Central memory CD8-positive, alpha-beta T cell (primary cell): ENCODE measurements at regions not wholly inside any gene's neighbourhood (a gene's known extent, or its start where the extent isn't known, plus 50 kb on each side); places are given as distances from the start of the nearest gene placed in this dataset.

ENCODE experiments used
- ATAC-seq: fragments of 150-1000 bp; cut with Tn5 transposase; replicated peaks from 2 replicates; pipeline ENCODE4 v1.10.0; 2022; ENCODE audit warnings: mild to moderate bottlenecking, moderate FRiP score, moderate number of reproducible peaks; ENCODE audit not compliant: poor library complexity, severe bottlenecking; ENCODE audit errors: extremely low read depth
- DNase-seq, 2 donors: peaks; one replicate each; pipeline ENCODE4 v3.0.0; 2021; ENCODE audit warnings: low spot score in 2 of 2
- H3K27ac Mint-ChIP-seq: one replicate; pipeline ENCODE4 v1.8.0; 2022; ENCODE audit warnings: low read depth, mild to moderate bottlenecking, moderate library complexity, mixed read lengths
- H3K27me3 Mint-ChIP-seq: one replicate; pipeline ENCODE4 v1.8.0; 2022; ENCODE audit warnings: mixed read lengths
- H3K36me3 Mint-ChIP-seq: one replicate; pipeline ENCODE4 v1.8.0; 2022; ENCODE audit warnings: mild to moderate bottlenecking, moderate library complexity, mixed read lengths; ENCODE audit not compliant: insufficient read depth
- H3K4me1 Mint-ChIP-seq: one replicate; pipeline ENCODE4 v1.8.0; 2022; ENCODE audit warnings: mixed read lengths
- H3K4me3 Mint-ChIP-seq: one replicate; pipeline ENCODE4 v1.8.0; 2022; ENCODE audit warnings: mild to moderate bottlenecking, moderate library complexity, mixed read lengths
- H3K9me3 Mint-ChIP-seq: one replicate; pipeline ENCODE4 v1.8.0; 2022; ENCODE audit warnings: mixed read lengths

DNA sequence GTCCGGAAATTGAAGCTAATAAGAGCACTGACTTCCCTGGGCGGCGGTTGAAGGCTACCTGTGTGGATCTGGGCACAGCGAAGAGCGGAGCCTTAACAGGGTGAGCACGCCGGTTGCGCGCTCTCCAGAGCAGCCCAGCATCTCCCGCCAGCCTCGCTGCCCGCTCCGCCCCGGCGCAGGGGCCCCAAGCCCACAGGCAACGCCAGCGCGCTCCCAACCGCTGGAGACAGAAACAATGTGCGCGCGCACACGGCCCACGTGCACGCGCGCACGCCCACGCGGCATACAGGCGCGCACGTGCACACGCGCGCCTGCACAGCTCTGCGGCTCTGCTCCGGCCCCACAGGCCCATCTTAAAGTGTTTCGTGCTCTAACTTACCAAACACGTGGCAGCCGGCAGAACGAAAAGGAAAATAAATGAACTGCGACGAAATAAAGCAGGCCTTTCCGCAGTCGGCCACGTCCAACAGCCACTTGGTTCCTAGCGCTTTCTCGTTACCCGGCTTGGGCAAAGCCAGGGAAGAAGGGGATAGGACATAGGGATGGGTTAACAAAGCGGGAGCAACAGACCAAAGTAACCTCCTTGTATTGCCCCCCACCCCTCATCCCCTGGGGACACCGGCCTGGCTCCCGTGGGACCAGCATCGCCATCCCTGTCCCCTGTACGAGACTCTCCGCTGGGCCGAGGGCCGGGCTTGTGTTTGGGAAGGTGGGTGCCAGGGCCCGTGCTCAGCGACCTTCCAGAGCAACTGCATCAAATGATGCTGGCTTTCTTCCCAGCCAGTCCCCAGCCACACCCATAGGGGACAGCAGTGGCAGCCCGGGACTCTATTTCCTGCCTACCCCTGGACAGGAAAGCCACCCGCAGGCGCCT, 203.7 kb downstream of the ABHD5 start:
- no peak for DNase-seq
- Mint-ChIP-seq H3K27me3 (peaks cover 79% of the 10 kb centered on the region), H3K4me1 (no peaks in the 10 kb centered on the region), H3K9me3 (no peaks in the 10 kb centered on the region), H3K4me3 (peak overlapping the region; percentile 54), H3K27ac (no peak overlapping the region), H3K36me3 (no peaks in the 10 kb centered on the region)
- ATAC-seq: no peak

DNA sequence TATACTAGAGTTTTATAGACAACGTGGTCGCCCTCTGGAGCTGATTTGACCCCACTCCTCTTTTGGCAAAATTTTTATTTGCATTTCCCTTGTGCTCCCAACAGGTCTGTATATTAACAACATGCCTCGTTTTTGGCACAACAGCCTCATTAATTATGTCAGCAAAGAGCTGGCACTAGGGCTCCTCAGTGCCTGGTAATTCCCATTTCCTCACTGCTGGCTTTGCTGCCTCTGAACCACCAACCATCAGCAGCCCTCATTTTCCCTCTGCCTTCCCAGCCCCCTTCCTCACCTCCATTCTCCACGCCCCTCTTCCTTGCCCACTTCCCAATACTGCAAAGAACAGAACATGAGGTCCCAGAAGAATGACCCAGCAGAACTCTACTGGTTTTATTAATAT, 204.8 kb downstream of the ABHD5 start:
- Mint-ChIP-seq H3K9me3 (no peaks in the 10 kb centered on the region), H3K27ac (no peak overlapping the region), H3K4me1 (no peaks in the 10 kb centered on the region), H3K4me3 (no peak overlapping the region), H3K36me3 (no peaks in the 10 kb centered on the region), H3K27me3 (peaks cover 73% of the 10 kb centered on the region)
- DNase-seq (no peak), ATAC-seq (no peak)

DNA sequence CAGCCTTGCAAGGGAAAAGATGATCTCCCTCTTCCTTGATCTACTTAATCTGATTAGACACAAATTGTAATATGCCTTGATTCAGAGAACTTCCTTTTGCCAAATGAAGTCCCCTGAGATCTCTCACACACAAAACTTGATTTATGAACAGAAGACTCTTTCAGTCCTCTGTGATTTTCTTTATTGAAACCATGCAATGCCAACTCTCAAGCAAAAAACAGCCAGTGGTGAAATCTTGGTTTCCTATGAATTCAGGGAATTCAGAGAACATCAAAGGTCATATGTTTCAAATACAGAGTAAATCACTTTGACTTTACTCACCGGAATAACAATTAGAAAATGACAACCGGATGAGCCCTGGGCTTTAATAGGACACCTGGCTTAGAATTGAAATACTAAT, 211.7 kb downstream of the ABHD5 start:
- Mint-ChIP-seq H3K4me3 (no peak overlapping the region), H3K27me3 (peaks cover 64% of the 10 kb centered on the region), H3K27ac (no peak overlapping the region), H3K4me1 (no peaks in the 10 kb centered on the region), H3K36me3 (no peaks in the 10 kb centered on the region), H3K9me3 (no peaks in the 10 kb centered on the region)
- no peak for ATAC-seq
- DNase-seq: no peak

DNA sequence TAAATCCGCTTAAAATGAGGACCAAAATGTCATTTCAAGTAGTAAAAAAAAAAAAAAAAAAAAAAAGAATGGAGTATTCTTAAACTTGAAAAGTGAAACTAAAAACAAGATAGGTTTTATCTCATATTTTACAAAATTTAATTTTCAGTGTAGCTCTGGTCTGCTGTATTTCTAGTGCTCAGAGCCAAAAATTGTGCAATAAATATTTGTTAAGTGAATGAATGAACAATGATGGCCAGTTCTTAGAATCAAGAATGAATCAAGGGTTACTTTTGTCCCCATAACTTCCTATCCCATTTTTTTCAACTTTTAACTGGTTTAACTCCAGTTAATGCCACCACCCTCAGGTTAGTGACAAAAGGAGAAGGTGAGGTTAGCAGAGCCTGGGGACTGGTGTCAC, 214.4 kb downstream of the ABHD5 start:
- Mint-ChIP-seq H3K4me1 (no peaks in the 10 kb centered on the region), H3K27ac (no peak overlapping the region), H3K4me3 (no peak overlapping the region), H3K9me3 (no peaks in the 10 kb centered on the region), H3K27me3 (peaks cover 63% of the 10 kb centered on the region), H3K36me3 (no peaks in the 10 kb centered on the region)
- ATAC-seq: no peak
- no peak for DNase-seq

DNA sequence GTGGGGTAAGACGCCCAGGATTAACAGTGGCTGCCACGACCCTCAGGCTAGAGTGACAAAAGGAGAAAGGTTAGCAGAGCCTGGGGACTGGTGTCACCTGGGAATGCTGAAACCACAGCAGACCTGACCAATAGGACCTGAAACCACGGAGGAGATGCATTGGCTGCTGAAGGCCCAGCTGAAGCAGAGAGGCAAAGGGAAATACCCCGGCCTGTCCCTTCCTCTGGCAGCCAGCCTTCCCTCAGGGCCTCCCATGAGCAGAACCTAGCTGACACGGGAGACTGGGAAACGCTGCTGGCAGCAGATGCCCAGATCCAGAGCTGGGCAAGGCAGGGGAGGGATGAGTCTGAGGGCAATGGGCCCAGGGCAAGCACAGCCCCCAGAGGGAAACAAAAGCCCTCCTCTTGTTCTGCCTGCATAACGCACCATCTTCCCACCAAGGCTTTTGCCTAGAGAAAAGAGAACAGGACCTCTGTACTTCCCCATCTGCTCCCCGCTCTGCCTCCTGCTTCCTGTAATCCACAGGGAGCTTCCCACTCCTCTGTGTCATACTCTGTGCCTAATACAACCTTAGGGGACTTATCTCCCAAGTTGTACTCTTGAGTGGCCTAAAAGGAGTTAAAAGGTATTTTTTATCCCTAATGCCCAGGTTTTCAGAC, 216.2 kb downstream of the ABHD5 start:
- H3K27me3 Mint-ChIP-seq: peaks cover 61% of the 10 kb centered on the region
- no peak overlapping the region for H3K4me3 Mint-ChIP-seq
- no peaks in the 10 kb centered on the region for H3K9me3 Mint-ChIP-seq
- no peak for DNase-seq
- no peaks in the 10 kb centered on the region for H3K4me1 Mint-ChIP-seq
- H3K36me3 Mint-ChIP-seq: no peaks in the 10 kb centered on the region
- no peak overlapping the region for H3K27ac Mint-ChIP-seq
- no peak for ATAC-seq

DNA sequence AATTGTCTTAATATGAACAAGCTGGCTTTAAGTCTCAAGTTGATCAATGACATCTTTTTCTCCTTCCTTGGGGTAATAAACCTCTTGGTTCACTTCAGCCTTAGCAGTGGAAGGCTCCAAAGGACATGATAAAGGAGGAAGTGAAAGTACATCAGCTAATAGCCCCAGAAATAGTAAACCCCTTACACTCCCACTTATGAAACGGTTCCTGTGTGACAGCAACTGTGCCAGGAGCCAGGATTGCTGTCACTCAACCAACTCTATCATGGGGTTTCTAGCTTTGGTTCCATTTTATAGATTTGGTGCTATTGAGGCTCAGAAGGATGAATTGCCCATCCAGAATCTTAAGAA, 216.7 kb downstream of the ABHD5 start:
- no peak overlapping the region for H3K4me3 Mint-ChIP-seq
- H3K9me3 Mint-ChIP-seq: no peaks in the 10 kb centered on the region
- no peaks in the 10 kb centered on the region for H3K36me3 Mint-ChIP-seq
- no peak overlapping the region for H3K27ac Mint-ChIP-seq
- H3K4me1 Mint-ChIP-seq: no peaks in the 10 kb centered on the region
- H3K27me3 Mint-ChIP-seq: peaks cover 56% of the 10 kb centered on the region
- DNase-seq (no peak), ATAC-seq (no peak)

DNA sequence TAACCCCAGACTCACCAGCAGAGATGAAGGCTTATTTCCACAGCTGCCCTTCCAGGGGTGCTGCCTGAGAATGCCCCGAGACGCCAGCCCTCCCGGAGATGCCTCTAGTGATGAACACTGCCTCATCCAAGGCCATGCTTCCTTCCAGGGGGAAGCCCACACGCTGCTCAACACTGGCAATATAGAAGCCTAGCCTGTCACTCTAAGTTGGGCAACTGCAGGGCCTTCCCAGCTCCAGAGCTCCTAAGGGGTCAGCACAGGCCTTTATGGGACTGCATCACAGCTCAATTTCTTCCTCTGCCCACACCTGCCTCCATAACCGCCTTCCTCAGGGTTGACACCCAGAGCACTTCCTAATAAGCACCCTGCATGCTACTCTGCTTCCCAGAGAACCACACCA, 217.7 kb downstream of the ABHD5 start:
- ATAC-seq: no peak
- no peak for DNase-seq
- Mint-ChIP-seq H3K4me3 (no peak overlapping the region), H3K9me3 (no peaks in the 10 kb centered on the region), H3K27ac (no peak overlapping the region), H3K4me1 (no peaks in the 10 kb centered on the region), H3K36me3 (peaks cover 2% of the 10 kb centered on the region), H3K27me3 (peaks cover 46% of the 10 kb centered on the region)

GRCh38 chr3:43909149-43909548, 218.4 kb downstream of the ABHD5 start:
- Mint-ChIP-seq H3K36me3 (peaks cover 2% of the 10 kb centered on the region), H3K27me3 (peaks cover 39% of the 10 kb centered on the region), H3K27ac (no peak overlapping the region), H3K4me1 (no peaks in the 10 kb centered on the region), H3K4me3 (no peak overlapping the region), H3K9me3 (no peaks in the 10 kb centered on the region)
- ATAC-seq (no peak), DNase-seq (no peak)

DNA sequence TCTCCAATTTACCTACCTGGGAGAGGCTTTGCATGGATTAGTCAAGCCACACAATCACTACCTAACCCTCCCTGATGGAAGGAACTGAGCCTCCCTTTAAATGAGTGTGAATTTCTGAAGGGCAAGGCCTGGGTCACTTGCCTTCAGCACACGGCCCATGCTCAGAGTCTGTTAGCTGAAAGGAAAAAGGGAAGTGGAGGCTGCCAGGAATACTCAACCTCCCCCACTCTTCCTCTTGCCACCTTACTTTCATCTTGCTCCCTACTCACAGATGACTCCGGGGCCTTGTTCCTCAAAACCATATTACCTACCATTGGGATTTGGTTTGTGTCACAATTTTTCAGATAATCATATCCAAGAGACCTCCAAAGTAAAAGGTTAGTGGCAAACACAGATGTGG, 220.0 kb downstream of the ABHD5 start:
- DNase-seq (no peak), ATAC-seq (no peak)
- peaks cover 41% of the 10 kb centered on the region for H3K27me3 Mint-ChIP-seq
- no peaks in the 10 kb centered on the region for H3K4me1 Mint-ChIP-seq
- peaks cover 2% of the 10 kb centered on the region for H3K36me3 Mint-ChIP-seq
- no peak overlapping the region for H3K4me3 Mint-ChIP-seq
- no peak overlapping the region for H3K27ac Mint-ChIP-seq
- no peaks in the 10 kb centered on the region for H3K9me3 Mint-ChIP-seq

- no peaks in the 10 kb centered on the region for H3K9me3 Mint-ChIP-seq
- no peak overlapping the region for H3K4me3 Mint-ChIP-seq
- H3K36me3 Mint-ChIP-seq: peaks cover 2% of the 10 kb centered on the region
- ATAC-seq (no peak), DNase-seq (no peak)
- no peak overlapping the region for H3K27ac Mint-ChIP-seq
- peaks cover 28% of the 10 kb centered on the region for H3K27me3 Mint-ChIP-seq
- no peaks in the 10 kb centered on the region for H3K4me1 Mint-ChIP-seq
These were observed 222.6 kb downstream of the ABHD5 start for GRCh38 chr3:43913036-43913948.

DNA sequence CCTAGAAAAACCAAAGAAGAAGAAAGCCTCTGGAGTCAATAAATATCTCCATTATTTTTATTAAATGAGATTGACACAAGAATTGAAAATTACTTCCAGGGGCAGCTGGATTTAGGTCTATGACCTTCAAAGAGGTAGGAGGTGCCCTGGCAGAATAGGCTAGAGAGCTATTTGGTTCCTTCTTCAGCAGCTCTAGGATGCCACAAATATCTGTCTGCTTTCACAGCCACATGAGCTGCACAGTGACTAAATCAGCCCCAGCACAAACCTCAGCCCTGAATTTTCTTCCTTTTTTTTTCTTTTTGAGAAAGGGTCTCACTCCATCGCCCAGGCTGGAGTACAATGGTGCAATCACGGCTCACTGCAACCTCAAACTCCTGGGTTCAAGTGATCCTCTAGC, 223.5 kb downstream of the ABHD5 start:
- no peak overlapping the region for H3K27ac Mint-ChIP-seq
- no peak overlapping the region for H3K4me3 Mint-ChIP-seq
- no peaks in the 10 kb centered on the region for H3K4me1 Mint-ChIP-seq
- H3K9me3 Mint-ChIP-seq: no peaks in the 10 kb centered on the region
- H3K27me3 Mint-ChIP-seq: peaks cover 31% of the 10 kb centered on the region
- ATAC-seq (no peak), DNase-seq (no peak)
- peaks cover 2% of the 10 kb centered on the region for H3K36me3 Mint-ChIP-seq

GRCh38 chr3:43915546-43915945, 224.8 kb downstream of the ABHD5 start:
- H3K27me3 Mint-ChIP-seq: peaks cover 40% of the 10 kb centered on the region
- ATAC-seq (no peak), DNase-seq (no peak)
- H3K4me3 Mint-ChIP-seq: no peak overlapping the region
- no peaks in the 10 kb centered on the region for H3K9me3 Mint-ChIP-seq
- H3K4me1 Mint-ChIP-seq: no peaks in the 10 kb centered on the region
- H3K27ac Mint-ChIP-seq: no peak overlapping the region
- peaks cover 2% of the 10 kb centered on the region for H3K36me3 Mint-ChIP-seq
